ENCODE measurements at regions not wholly inside any gene's neighbourhood (a gene's known extent, or its start where the extent isn't known, plus 50 kb on each side); places are given as distances from the start of the nearest gene placed in this dataset.
"Not testable (repeated sequence)": the region's sequence is repeated elsewhere in the genome, so short reads cannot be mapped to it uniquely, and the experiment has no call there.

DNA sequence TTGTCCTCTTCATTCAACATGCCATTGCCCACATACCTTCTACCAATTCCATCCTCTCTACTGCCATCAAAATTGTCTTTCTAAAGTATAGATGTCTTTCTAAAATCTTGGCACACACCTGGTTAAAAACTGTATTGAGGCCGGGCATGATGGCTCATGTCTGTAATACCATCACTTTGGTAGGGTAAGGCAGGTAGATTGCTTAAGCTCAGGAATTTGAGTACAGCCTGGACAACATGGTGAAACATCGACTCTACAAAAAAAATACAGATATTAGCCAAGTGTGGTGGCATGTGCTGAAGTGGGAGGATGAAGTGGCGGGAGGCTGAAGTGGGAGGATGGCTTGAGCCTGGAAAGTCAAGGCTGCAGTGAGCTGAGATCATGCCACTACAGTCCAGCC lies 412.1 kb downstream of the TMEM38B start:
- no peak for TF ChIP-seq CTCF (IDR thresholded peaks at IDR 0.05)
- H3K4me3 ChIP-seq, result no peak overlapping the region
- H3K27ac ChIP-seq, result no peak overlapping the region
- 91 to 95% (median 93%) methylated on average over 3 of the region's 3 CpGs for WGBS, 3 donors
- ATAC-seq (no peak), DNase-seq (no peak)
- no peaks in the 10 kb centered on the region for H3K36me3 ChIP-seq (ENCODE audit: insufficient read depth in 1 of 2, low read depth in 1 of 2)
- H3K4me1 ChIP-seq, result no peaks in the 10 kb centered on the region
- no peaks in the 10 kb centered on the region for H3K9me3 ChIP-seq
- intact Hi-C loops (cut with DNase I), result no loop called here
- H3K27me3 ChIP-seq (ENCODE audit: insufficient read depth in 3 of 3, low read length in 2 of 3), result no peaks in the 10 kb centered on the region

DNA sequence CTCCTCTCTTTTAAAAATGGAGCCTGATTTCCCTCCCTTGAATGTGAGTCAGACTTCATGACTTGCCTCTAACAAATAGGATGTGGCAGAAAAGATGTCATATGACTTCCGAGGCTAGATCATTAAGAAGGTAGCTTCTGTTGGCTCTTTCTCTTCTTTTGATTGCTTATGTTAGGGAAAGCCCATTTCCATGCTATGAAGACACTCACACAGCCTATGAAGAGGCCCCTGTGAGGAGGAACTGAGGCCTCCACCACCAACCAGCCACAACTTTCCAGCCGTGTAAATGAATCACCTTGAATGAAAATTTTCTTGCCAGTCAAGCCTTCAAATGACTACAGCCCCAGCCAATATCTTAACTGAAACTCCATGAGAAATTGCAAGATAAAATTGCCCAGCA lies 413.4 kb downstream of the TMEM38B start:
- Histone ChIP-seq H3K27me3 (ENCODE audit: insufficient read depth in 3 of 3, low read length in 2 of 3) (no peaks in the 10 kb centered on the region), H3K4me3 (no peak overlapping the region), H3K36me3 (ENCODE audit: insufficient read depth in 1 of 2, low read depth in 1 of 2) (no peaks in the 10 kb centered on the region), H3K4me1 (no peaks in the 10 kb centered on the region), H3K9me3 (no peaks in the 10 kb centered on the region), H3K27ac (no peak overlapping the region)
- intact Hi-C loops (cut with DNase I), result no loop called here
- WGBS, 3 donors, result 42 to 77% (median 70%) methylated on average over 2 of the region's 2 CpGs
- ATAC-seq (no peak), DNase-seq (no peak)
- TF ChIP-seq CTCF (IDR thresholded peaks at IDR 0.05), result no peak

DNA sequence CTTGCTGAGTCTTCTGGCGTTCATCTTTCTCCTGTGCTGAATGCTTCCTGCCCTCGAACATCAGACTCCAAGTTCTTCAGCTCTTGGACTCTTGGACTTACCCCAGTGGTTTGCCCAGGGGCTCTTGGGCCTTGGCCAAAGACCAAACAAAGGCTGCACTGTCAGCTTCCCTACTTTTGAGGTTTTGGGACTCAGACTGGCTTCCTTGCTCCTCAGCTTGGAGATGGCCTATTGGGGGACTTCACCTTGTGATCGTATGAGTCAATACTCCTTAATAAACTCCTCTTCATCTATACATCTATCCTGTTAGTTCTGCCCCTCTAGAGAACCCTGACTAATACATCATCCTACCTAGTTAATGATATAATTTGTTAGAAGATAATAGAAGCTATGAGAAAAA lies 415.4 kb downstream of the TMEM38B start:
- H3K9me3 ChIP-seq; ATAC-seq; intact Hi-C loops (cut with DNase I); H3K27ac ChIP-seq; H3K4me1 ChIP-seq; H3K36me3 ChIP-seq (ENCODE audit: insufficient read depth in 1 of 2, low read depth in 1 of 2); H3K4me3 ChIP-seq; H3K27me3 ChIP-seq (ENCODE audit: insufficient read depth in 3 of 3, low read length in 2 of 3); DNase-seq: not testable (repeated sequence)
- 71 to 82% (median 75%) methylated on average over 3 of the region's 3 CpGs for WGBS, 3 donors

GRCh38 chr9:106110483-106110882 lies 416.1 kb downstream of the TMEM38B start:
- Histone ChIP-seq H3K27ac (no peak overlapping the region), H3K27me3 (ENCODE audit: insufficient read depth in 3 of 3, low read length in 2 of 3) (no peaks in the 10 kb centered on the region), H3K4me3 (no peak overlapping the region), H3K9me3 (no peaks in the 10 kb centered on the region), H3K4me1 (no peaks in the 10 kb centered on the region), H3K36me3 (ENCODE audit: insufficient read depth in 1 of 2, low read depth in 1 of 2) (no peaks in the 10 kb centered on the region)
- intact Hi-C loops (cut with DNase I), result no loop called here
- ATAC-seq (no peak), DNase-seq (no peak)
- TF ChIP-seq CTCF (IDR thresholded peaks at IDR 0.05), result no peak
- 93 to 95% (median 93%) methylated on average over 2 of the region's 2 CpGs for WGBS, 3 donors

- DNase-seq, result no peak
- 25 to 29% (median 28%) methylated on average over 6 of the region's 6 CpGs for WGBS, 3 donors
- Histone ChIP-seq H3K4me1 (no peaks in the 10 kb centered on the region), H3K27ac (no peak overlapping the region), H3K36me3 (ENCODE audit: insufficient read depth in 1 of 2, low read depth in 1 of 2) (no peaks in the 10 kb centered on the region), H3K27me3 (ENCODE audit: insufficient read depth in 3 of 3, low read length in 2 of 3) (no peaks in the 10 kb centered on the region), H3K4me3 (no peak overlapping the region), H3K9me3 (no peaks in the 10 kb centered on the region)
- ATAC-seq, result no peak
- TF ChIP-seq CTCF (IDR thresholded peaks at IDR 0.05), result no peak
- intact Hi-C loops (cut with DNase I), result no loop called here
Observed at GRCh38 chr9:106111039-106111730, 416.8 kb downstream of the TMEM38B start.

Measured in psoas muscle (tissue), 7 donors.